ENCODE measurements at regions not wholly inside any gene's neighbourhood (a gene's known extent, or its start where the extent isn't known, plus 50 kb on each side); places are given as distances from the start of the nearest gene placed in this dataset.

DNA sequence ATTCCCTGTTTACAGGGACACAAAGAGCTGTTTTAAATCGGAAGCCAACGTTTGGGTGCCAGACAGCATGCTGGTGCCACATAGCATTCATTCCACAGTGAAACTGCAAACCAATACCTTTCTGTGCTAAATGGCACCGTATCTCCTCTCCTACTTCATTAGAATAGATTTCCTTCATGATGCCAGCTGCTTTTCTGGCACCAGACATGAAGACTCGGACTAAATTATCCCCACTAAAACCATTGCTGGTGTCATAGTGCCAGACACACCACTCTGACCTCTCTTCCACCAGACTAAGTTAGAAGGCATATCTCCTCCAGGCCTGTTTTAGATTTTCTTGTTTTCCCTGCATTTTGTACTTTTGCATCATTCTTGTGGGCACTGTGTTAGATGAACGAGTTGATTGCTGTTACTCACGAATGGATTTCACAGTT is 155.1 kb downstream of the ETV1 start (continued):
- TF ChIP-seq HCFC1 (IDR thresholded peaks at IDR 0.05; ENCODE audit: low read length): no peak

GRCh38 chr7:13835442-13835841 is 154.0 kb downstream of the ETV1 start:
- Histone ChIP-seq H3K9me3 (replicated peaks; ENCODE audit: control insufficient read depth, insufficient read depth, low read length) (no peaks in the 10 kb centered on the region), H2AFZ (ENCODE audit: control insufficient read depth, low read depth, low read length) (no peak overlapping the region), H3K27me3 (replicated peaks in 1 of 2; ENCODE audit: control insufficient read depth in 2 of 2, insufficient read depth in 2 of 2, low read length in 1 of 2) (no peaks in the 10 kb centered on the region), H3K4me2 (ENCODE audit: control insufficient read depth, insufficient read depth) (no peak overlapping the region), H4K20me1 (ENCODE audit: control insufficient read depth, insufficient read depth) (no peaks in the 10 kb centered on the region), H3K4me3 (no peak overlapping the region), H3K27ac (ENCODE audit: control insufficient read depth, insufficient read depth) (no peak overlapping the region), H3K4me1 (ENCODE audit: control insufficient read depth, insufficient read depth, low read length) (no peaks in the 10 kb centered on the region), H3K9ac (ENCODE audit: control insufficient read depth, insufficient read depth, low read length) (no peak overlapping the region), H3K36me3 (ENCODE audit: control insufficient read depth in 2 of 2, insufficient read depth in 2 of 2, low read length in 1 of 2) (no peaks in the 10 kb centered on the region), H3K79me2 (ENCODE audit: control insufficient read depth, insufficient read depth, low read length) (no peaks in the 10 kb centered on the region)
- no peak for DNase-seq (ENCODE audit: low read depth, low spot score)
- no peak for FAIRE-seq
- ATAC-seq: no peak
- POLR2A ChIA-PET: no interaction called here
- SMC1A ChIA-PET (ENCODE audit: uncharacterized antibody, unreplicated experiment): no interaction called here
- no TSS peak for BruUV-seq (replicated peaks)
- TF ChIP-seq MXI1 (IDR thresholded peaks at IDR 0.05; ENCODE audit: low read depth, low read length): no peak
- TF ChIP-seq TCF12 (IDR thresholded peaks at IDR 0.05; ENCODE audit: low read depth, low read length): no peak
- TF ChIP-seq SIN3A (IDR thresholded peaks at IDR 0.05; ENCODE audit: low read depth, low read length): no peak
- TF ChIP-seq RUNX3 (IDR thresholded peaks at IDR 0.05; ENCODE audit: low read length): no peak
- TF ChIP-seq DPF2 (IDR thresholded peaks at IDR 0.05): no peak
- TF ChIP-seq IRF4 (IDR thresholded peaks at IDR 0.05; ENCODE audit: low read depth, low read length): no peak
- TF ChIP-seq SREBF1 (IDR thresholded peaks at IDR 0.05; ENCODE audit: low read length): no peak
- TF ChIP-seq, protein P1, sequence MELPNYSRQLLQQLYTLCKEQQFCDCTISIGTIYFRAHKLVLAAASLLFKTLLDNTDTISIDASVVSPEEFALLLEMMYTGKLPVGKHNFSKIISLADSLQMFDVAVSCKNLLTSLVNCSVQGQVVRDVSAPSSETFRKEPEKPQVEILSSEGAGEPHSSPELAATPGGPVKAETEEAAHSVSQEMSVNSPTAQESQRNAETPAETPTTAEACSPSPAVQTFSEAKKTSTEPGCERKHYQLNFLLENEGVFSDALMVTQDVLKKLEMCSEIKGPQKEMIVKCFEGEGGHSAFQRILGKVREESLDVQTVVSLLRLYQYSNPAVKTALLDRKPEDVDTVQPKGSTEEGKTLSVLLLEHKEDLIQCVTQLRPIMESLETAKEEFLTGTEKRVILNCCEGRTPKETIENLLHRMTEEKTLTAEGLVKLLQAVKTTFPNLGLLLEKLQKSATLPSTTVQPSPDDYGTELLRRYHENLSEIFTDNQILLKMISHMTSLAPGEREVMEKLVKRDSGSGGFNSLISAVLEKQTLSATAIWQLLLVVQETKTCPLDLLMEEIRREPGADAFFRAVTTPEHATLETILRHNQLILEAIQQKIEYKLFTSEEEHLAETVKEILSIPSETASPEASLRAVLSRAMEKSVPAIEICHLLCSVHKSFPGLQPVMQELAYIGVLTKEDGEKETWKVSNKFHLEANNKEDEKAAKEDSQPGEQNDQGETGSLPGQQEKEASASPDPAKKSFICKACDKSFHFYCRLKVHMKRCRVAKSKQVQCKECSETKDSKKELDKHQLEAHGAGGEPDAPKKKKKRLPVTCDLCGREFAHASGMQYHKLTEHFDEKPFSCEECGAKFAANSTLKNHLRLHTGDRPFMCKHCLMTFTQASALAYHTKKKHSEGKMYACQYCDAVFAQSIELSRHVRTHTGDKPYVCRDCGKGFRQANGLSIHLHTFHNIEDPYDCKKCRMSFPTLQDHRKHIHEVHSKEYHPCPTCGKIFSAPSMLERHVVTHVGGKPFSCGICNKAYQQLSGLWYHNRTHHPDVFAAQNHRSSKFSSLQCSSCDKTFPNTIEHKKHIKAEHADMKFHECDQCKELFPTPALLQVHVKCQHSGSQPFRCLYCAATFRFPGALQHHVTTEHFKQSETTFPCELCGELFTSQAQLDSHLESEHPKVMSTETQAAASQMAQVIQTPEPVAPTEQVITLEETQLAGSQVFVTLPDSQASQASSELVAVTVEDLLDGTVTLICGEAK (IDR thresholded peaks at IDR 0.05; ENCODE audit: borderline replicate concordance): no peak
- intact Hi-C loops (cut with micrococcal nuclease; ENCODE audit: unreplicated experiment) (no loop called here), in situ Hi-C loops (cut with MboI) (no loop called here)
- RAD21 ChIA-PET (ENCODE audit: unreplicated experiment): no interaction called here
- WGBS (ENCODE audit: insufficient coverage, insufficient replicate concordance, low lambda C conversion rate, missing lambda C conversion rate): 37% methylated on average over 2 of the region's 2 CpGs
- CTCF ChIA-PET: no interaction called here

Measured in GM12878 (cell line).